H1 (cell line): ENCODE measurements at regions not wholly inside any gene's neighbourhood (a gene's known extent, or its start where the extent isn't known, plus 50 kb on each side); places are given as distances from the start of the nearest gene placed in this dataset.

Source experiments
- CTCF ChIA-PET: fragments of 300-600 bp; sonication (Branson Sonifier 250); formaldehyde crosslinking; loops from one replicate; lab custom pipeline; 2021; ENCODE audit not compliant: partially characterized antibody; lab: Charles Lee
- POLR2A ChIA-PET: fragments of 300-600 bp; sonication (Branson Sonifier 250); formaldehyde crosslinking; loops from one replicate; lab custom pipeline; 2021; ENCODE audit warnings: inconsistent platforms; ENCODE audit not compliant: partially characterized antibody; lab: Charles Lee
- DNase-seq, 2 experiments: peaks; one replicate each; pipeline versions ENCODE4 v3.0.0 to v3.0.0-alpha.2; 2010 to 2022; ENCODE audit warnings: low spot score in 2 of 2, low read depth in 1 of 2, mixed read lengths in 1 of 2
- FAIRE-seq: peaks from 2 replicates; lab custom pipeline; 2011; peaks lifted over from hg19 to GRCh38; lab: Jason Lieb, UNC
- H2AFZ ChIP-seq: 2 replicates; pipeline ENCODE4 v1.8.1; 2012; ENCODE audit warnings: low read length, inconsistent platforms
- H2AK5ac ChIP-seq: 2 replicates; pipeline ENCODE4 v1.6.1; 2013; ENCODE audit warnings: low read depth, low read length
- H2BK120ac ChIP-seq: replicated peaks from 2 replicates; pipeline ENCODE3; 2013; ENCODE audit warnings: low read depth, low read length, inconsistent platforms
- H2BK12ac ChIP-seq: 2 replicates; pipeline ENCODE4 v1.6.1; 2013; ENCODE audit warnings: low read depth, low read length
- H2BK15ac ChIP-seq: 2 replicates; pipeline ENCODE4 v1.6.1; 2013; ENCODE audit warnings: low read length
- H2BK20ac ChIP-seq: 2 replicates; pipeline ENCODE4 v1.6.1; 2013; ENCODE audit warnings: low read length
- H2BK5ac ChIP-seq: 2 replicates; pipeline ENCODE4 v1.6.1; 2013; ENCODE audit warnings: low read depth, low read length
- H3K14ac ChIP-seq: 2 replicates; pipeline ENCODE4 v1.6.1; 2013; ENCODE audit warnings: inconsistent platforms; ENCODE audit not compliant: insufficient read length
- H3K18ac ChIP-seq: 2 replicates; pipeline ENCODE4 v1.6.1; 2013; ENCODE audit warnings: low read length; ENCODE audit errors: extremely low read depth
- H3K23ac ChIP-seq: 2 replicates; pipeline ENCODE4 v1.6.1; 2013; ENCODE audit warnings: inconsistent platforms; ENCODE audit not compliant: insufficient read length
- H3K23me2 ChIP-seq: 2 replicates; pipeline ENCODE4 v1.6.1; 2013; ENCODE audit warnings: low read depth, low read length
- H3K27ac ChIP-seq: 2 replicates; pipeline ENCODE4 v1.6.1; 2011; ENCODE audit warnings: low read depth, low read length, inconsistent platforms
- H3K27me3 ChIP-seq, 4 experiments: replicated peaks in 1 of 4; 1 replicate in 1 of 4; 2 replicates in 3 of 4; pipeline versions ENCODE4 v1.6.1 to v1.8.1; 2011 to 2013; ENCODE audit warnings: low read length in 3 of 4, mild to moderate bottlenecking in 3 of 4, inconsistent platforms in 2 of 4, mixed read lengths in 2 of 4, moderate library complexity in 1 of 4; ENCODE audit not compliant: control insufficient read depth in 3 of 4, insufficient read depth in 3 of 4; ENCODE audit errors: extremely low read depth in 1 of 4
- H3K36me3 ChIP-seq, 4 experiments: 2 replicates each; pipeline versions ENCODE4 v1.6.1 to v1.8.1; 2011 to 2013; ENCODE audit warnings: mild to moderate bottlenecking in 4 of 4, low read length in 3 of 4, moderate library complexity in 2 of 4, control low read depth in 1 of 4, inconsistent platforms in 1 of 4; ENCODE audit not compliant: insufficient read depth in 4 of 4, control insufficient read depth in 2 of 4
- H3K4ac ChIP-seq: replicated peaks from 2 replicates; pipeline ENCODE3; 2013; ENCODE audit warnings: low read length, low read depth, mixed read lengths, inconsistent platforms; ENCODE audit not compliant: insufficient read length
- H3K4me1 ChIP-seq, 4 experiments: replicated peaks in 1 of 4; 1 replicate in 1 of 4; 2 replicates in 3 of 4; pipeline versions ENCODE4 v1.6.1 to v1.8.1; 2011 to 2013; ENCODE audit warnings: low read length in 3 of 4, inconsistent platforms in 2 of 4, mixed read lengths in 1 of 4; ENCODE audit not compliant: insufficient read depth in 4 of 4, control insufficient read depth in 3 of 4
- H3K4me2 ChIP-seq, 2 experiments: 2 replicates each; pipeline versions ENCODE4 v1.6.1 to v1.8.1; 2011 to 2013; ENCODE audit warnings: low read depth in 2 of 2, low read length in 2 of 2, control low read depth in 1 of 2, inconsistent platforms in 1 of 2, mild to moderate bottlenecking in 1 of 2; ENCODE audit not compliant: insufficient read depth in 1 of 2
- H3K4me3 ChIP-seq, 4 experiments: fragments of 200-600, 300-600 bp in 1 of 4; sonication (generic), shearing (Covaris generic), sonication (Bioruptor Twin) in 1 of 4; 2 replicates each; pipeline versions ENCODE4 v1.5.1 to v1.8.1; 2011 to 2016; ENCODE audit warnings: low read length in 4 of 4, low read depth in 3 of 4, control low read depth in 2 of 4, inconsistent platforms in 2 of 4, mild to moderate bottlenecking in 2 of 4, mixed read lengths in 1 of 4, moderate library complexity in 1 of 4; ENCODE audit not compliant: insufficient read depth in 2 of 4; ENCODE audit errors: extremely low read depth in 1 of 4
- H3K56ac ChIP-seq: replicated peaks from 2 replicates; pipeline ENCODE3; 2013; ENCODE audit warnings: low read depth, mild to moderate bottlenecking, mixed read lengths, low read length, inconsistent platforms; ENCODE audit not compliant: insufficient read length
- H3K79me1 ChIP-seq: 2 replicates; pipeline ENCODE4 v1.6.1; 2013; ENCODE audit warnings: low read depth, low read length, control low read depth
- H3K79me2 ChIP-seq, 2 experiments: 2 replicates each; pipeline versions ENCODE4 v1.6.1 to v1.8.1; 2012 to 2013; ENCODE audit warnings: low read length in 2 of 2, mild to moderate bottlenecking in 2 of 2, inconsistent platforms in 1 of 2; ENCODE audit not compliant: insufficient read depth in 2 of 2, control insufficient read depth in 1 of 2
- H3K9ac ChIP-seq, 4 experiments: replicated peaks in 1 of 4; 1 replicate in 1 of 4; 2 replicates in 3 of 4; pipeline versions ENCODE4 v1.6.1 to v1.8.1; 2011 to 2013; ENCODE audit warnings: low read depth in 3 of 4, low read length in 3 of 4, control low read depth in 2 of 4, mild to moderate bottlenecking in 2 of 4, moderate library complexity in 2 of 4, inconsistent platforms in 1 of 4; ENCODE audit errors: extremely low read depth in 1 of 4
- H3K9me3 ChIP-seq, 2 experiments: 2 replicates each; pipeline versions ENCODE4 v1.6.1 to v1.8.1; 2012 to 2013; ENCODE audit warnings: mild to moderate bottlenecking in 2 of 2, moderate library complexity in 2 of 2, control low read depth in 1 of 2, inconsistent platforms in 1 of 2, low read depth in 1 of 2, low read length in 1 of 2, mixed read lengths in 1 of 2; ENCODE audit not compliant: insufficient read depth in 2 of 2
- H4K20me1 ChIP-seq, 2 experiments: replicated peaks in 1 of 2; 2 replicates each; pipeline versions ENCODE3 to v1.8.1; 2011 to 2013; ENCODE audit warnings: inconsistent platforms in 2 of 2, low read length in 2 of 2, mild to moderate bottlenecking in 1 of 2; ENCODE audit not compliant: insufficient read depth in 2 of 2, control insufficient read depth in 1 of 2
- H4K5ac ChIP-seq: 2 replicates; pipeline ENCODE4 v1.6.1; 2013; ENCODE audit warnings: low read length, low read depth, mixed read lengths, inconsistent platforms; ENCODE audit not compliant: insufficient read length
- H4K8ac ChIP-seq: 2 replicates; pipeline ENCODE4 v1.8.0; 2013; ENCODE audit warnings: mild to moderate bottlenecking, moderate library complexity, low read length, inconsistent platforms; ENCODE audit not compliant: insufficient read depth; ENCODE audit errors: extremely low read depth
- H4K91ac ChIP-seq: replicated peaks from 2 replicates; pipeline ENCODE3; 2013; ENCODE audit warnings: low read length, mixed read lengths, inconsistent platforms; ENCODE audit not compliant: insufficient read length
- EP300 ChIP-seq, 2 experiments: IDR thresholded peaks; 1 replicate in 1 of 2; 2 replicates in 1 of 2; pipeline ENCODE4 v1.6.1; 2011 to 2012; ENCODE audit warnings: low read depth in 2 of 2, low read length in 2 of 2, mild to moderate bottlenecking in 2 of 2, borderline replicate concordance in 1 of 2, inconsistent platforms in 1 of 2, moderate library complexity in 1 of 2
- GTF2F1 ChIP-seq: IDR thresholded peaks from 2 replicates; pipeline ENCODE4 v1.6.1; 2012; ENCODE audit warnings: low read depth, low read length, improper control_type of control experiment, borderline replicate concordance
- JUN ChIP-seq: IDR thresholded peaks from 2 replicates; pipeline ENCODE4 v1.6.1; 2011; ENCODE audit warnings: low read depth, mild to moderate bottlenecking, improper control_type of control experiment, low read length
- KDM4A ChIP-seq: IDR thresholded peaks from one replicate; pipeline ENCODE4 v1.7.1; 2012; ENCODE audit warnings: low read depth, mild to moderate bottlenecking, moderate library complexity, low read length, inconsistent platforms; ENCODE audit not compliant: severe bottlenecking
- NANOG ChIP-seq: IDR thresholded peaks from 2 replicates; pipeline ENCODE4 v1.6.1; 2011; ENCODE audit warnings: low read length, low read depth, mild to moderate bottlenecking, inconsistent platforms; ENCODE audit not compliant: insufficient read depth, poor library complexity, severe bottlenecking
- POU5F1 ChIP-seq: IDR thresholded peaks from 2 replicates; pipeline ENCODE4 v1.6.1; 2011; ENCODE audit warnings: low read depth, mild to moderate bottlenecking, low read length, moderate library complexity
- RBBP5 ChIP-seq: IDR thresholded peaks from 2 replicates; pipeline ENCODE4 v1.7.1; 2012; ENCODE audit warnings: low read depth, mild to moderate bottlenecking, inconsistent platforms, low read length, moderate library complexity, borderline replicate concordance
- SP4 ChIP-seq: IDR thresholded peaks from 2 replicates; pipeline ENCODE4 v1.6.1; 2012; ENCODE audit warnings: low read length, inconsistent platforms
- TEAD4 ChIP-seq: IDR thresholded peaks from 2 replicates; pipeline ENCODE4 v1.6.1; 2012; ENCODE audit warnings: low read depth, low read length, inconsistent platforms, mixed read lengths
- WGBS, 2 experiments: shearing (Covaris generic) in 1 of 2; methylation state at CpG; one replicate each; pipeline versions ENCODE4 v1.1.6 to v1.1.7; 2013 to 2015; ENCODE audit warnings: low lambda C conversion rate in 2 of 2, mixed read lengths in 2 of 2, inconsistent platforms in 1 of 2, low coverage in 1 of 2, missing lambda C conversion rate in 1 of 2; ENCODE audit not compliant: insufficient replicate concordance in 2 of 2, insufficient coverage in 1 of 2, insufficient read length in 1 of 2; ENCODE audit errors: extremely low coverage in 1 of 2, missing lambda C conversion rate in 1 of 2; 5-methylcytosine and 5-hydroxymethylcytosine counted together

- Histone ChIP-seq H2BK12ac (no peak overlapping the region), H2BK20ac (no peak overlapping the region), H3K4me3 (no peak overlapping the region), H3K36me3 (no peaks in the 10 kb centered on the region), H4K8ac (no peak overlapping the region), H2AK5ac (no peak overlapping the region), H4K5ac (no peak overlapping the region), H3K9me3 (no peaks in the 10 kb centered on the region), H3K14ac (no peak overlapping the region), H3K56ac (no peak overlapping the region), H3K23me2 (peaks cover 8% of the 10 kb centered on the region; the same call in 1 of the 2 replicates), H3K27ac (no peak overlapping the region), H3K18ac (no peak overlapping the region), H3K23ac (no peak overlapping the region), H3K4me1 (no peaks in the 10 kb centered on the region), H3K79me2 (no peaks in the 10 kb centered on the region), H3K79me1 (no peaks in the 10 kb centered on the region), H3K27me3 (no peaks in the 10 kb centered on the region), H3K9ac (no peak overlapping the region), H4K20me1 (peaks cover 0 to 2% of the 10 kb centered on the region in 2 experiments), H2AFZ (no peak overlapping the region), H4K91ac (no peak overlapping the region), H2BK5ac (no peak overlapping the region), H2BK15ac (no peak overlapping the region), H3K4me2 (no peak overlapping the region), H3K4ac (no peak overlapping the region), H2BK120ac (no peak overlapping the region)
- CTCF ChIA-PET: no interaction called here
- POLR2A ChIA-PET: no interaction called here
- WGBS, 2 experiments: 82% methylated on average over 2 of the region's 2 CpGs; no CpG with 5 or more reads in 1 of the 2 experiments
- TF ChIP-seq GTF2F1: no peak
- no peak for TF ChIP-seq NANOG
- no peak for TF ChIP-seq TEAD4
- TF ChIP-seq RBBP5: no peak
- TF ChIP-seq KDM4A: no peak
- TF ChIP-seq SP4: no peak
- TF ChIP-seq POU5F1: no peak
- no peak for TF ChIP-seq JUN
- TF ChIP-seq EP300 (IDR thresholded peaks at IDR 0.05; ENCODE audit: borderline replicate concordance in 1 of 2, low read depth in 2 of 2, low read length in 2 of 2): no peak
- DNase-seq (no peak), FAIRE-seq (no peak)
Observed at GRCh38 chr7:35315517-35315916, 61.6 kb upstream of the TBX20 start.
